Calu3 (cell line): ENCODE measurements at regions not wholly inside any gene's neighbourhood (a gene's known extent, or its start where the extent isn't known, plus 50 kb on each side); places are given as distances from the start of the nearest gene placed in this dataset.
"Not testable (repeated sequence)": the region's sequence is repeated elsewhere in the genome, so short reads cannot be mapped to it uniquely, and the experiment has no call there.

Source experiments
- BruUV-seq: library from RNA; stranded (reverse); fragments of 400-500 nt; replicated peaks from 2 replicates; lab custom pipeline; 2021; lab: Mats Ljungman, UMichigan
- CTCF ChIA-PET: fragments of 300-600 bp; sonication (Branson Sonifier 250); formaldehyde crosslinking; loops from one replicate; lab custom pipeline; 2022; ENCODE audit warnings: antibody characterized with exemption; lab: Charles Lee
- DNase-seq: peaks from one replicate; pipeline ENCODE4 v3.0.0; 2022
- H3K27ac Mint-ChIP-seq: one replicate; pipeline ENCODE4 v1.8.0; 2022; ENCODE audit warnings: mixed read lengths; ENCODE audit not compliant: unreplicated experiment
- H3K27me3 Mint-ChIP-seq: one replicate; pipeline ENCODE4 v1.8.0; 2022; ENCODE audit warnings: mixed read lengths; ENCODE audit not compliant: unreplicated experiment
- H3K36me3 Mint-ChIP-seq: one replicate; pipeline ENCODE4 v1.8.0; 2022; ENCODE audit warnings: mild to moderate bottlenecking, moderate library complexity, mixed read lengths; ENCODE audit not compliant: insufficient read depth, unreplicated experiment
- H3K4me1 Mint-ChIP-seq: one replicate; pipeline ENCODE4 v1.8.0; 2022; ENCODE audit warnings: mild to moderate bottlenecking, low read depth, mixed read lengths; ENCODE audit not compliant: unreplicated experiment
- H3K4me3 Mint-ChIP-seq: one replicate; pipeline ENCODE4 v1.8.0; 2022; ENCODE audit warnings: mild to moderate bottlenecking, low read depth, moderate library complexity, mixed read lengths; ENCODE audit not compliant: unreplicated experiment
- H3K9me3 Mint-ChIP-seq: one replicate; pipeline ENCODE4 v1.8.0; 2022; ENCODE audit warnings: low read depth, mixed read lengths; ENCODE audit not compliant: unreplicated experiment
- CTCF ChIP-seq: fragments of 200-600 bp; IDR thresholded peaks from one replicate; pipeline ENCODE4 v1.8.0; 2022; ENCODE audit warnings: antibody characterized with exemption; ENCODE audit not compliant: unreplicated experiment
- intact Hi-C: fragments of 100-400 bp; cut with micrococcal nuclease; formaldehyde crosslinking; loops from one replicate; pipeline ENCODE4 v1.10.0; 2022; ENCODE audit not compliant: unreplicated experiment

- no peak overlapping the region for H3K4me3 Mint-ChIP-seq
- H3K27me3 Mint-ChIP-seq = peaks cover 19% of the 10 kb centered on the region
- no peak for DNase-seq
- CTCF ChIA-PET = no interaction called here
- no peak overlapping the region for H3K27ac Mint-ChIP-seq
- TF ChIP-seq CTCF = no peak
- no TSS peak for BruUV-seq
- H3K9me3 Mint-ChIP-seq = peaks cover 2% of the 10 kb centered on the region
- H3K36me3 Mint-ChIP-seq = no peaks in the 10 kb centered on the region
- H3K4me1 Mint-ChIP-seq = no peaks in the 10 kb centered on the region
- intact Hi-C loops = no loop called here
Observed at GRCh38 chr10:89980166-89980565, 278.8 kb downstream of the KIF20B start.

GRCh38 chr10:89981891-89982290 is 280.5 kb downstream of the KIF20B start:
- BruUV-seq = no TSS peak
- CTCF ChIA-PET = interaction anchor here (0.7 kb wide), 2 partner anchors 512 to 553 kb away, joined by 3 read pairs; no protein-coding TSS in a partner anchor
- no peaks in the 10 kb centered on the region for H3K4me1 Mint-ChIP-seq
- TF ChIP-seq CTCF = no peak
- DNase-seq = no peak
- intact Hi-C loops = no loop called here
- no peaks in the 10 kb centered on the region for H3K36me3 Mint-ChIP-seq
- H3K4me3 Mint-ChIP-seq = no peak overlapping the region
- H3K27ac Mint-ChIP-seq = no peak overlapping the region
- peaks cover 19% of the 10 kb centered on the region for H3K27me3 Mint-ChIP-seq
- peaks cover 2% of the 10 kb centered on the region for H3K9me3 Mint-ChIP-seq

GRCh38 chr10:89985446-89985845 is 284.1 kb downstream of the KIF20B start:
- CTCF ChIA-PET = no interaction called here
- no peaks in the 10 kb centered on the region for H3K36me3 Mint-ChIP-seq
- no peaks in the 10 kb centered on the region for H3K4me1 Mint-ChIP-seq
- BruUV-seq = no TSS peak
- H3K27ac Mint-ChIP-seq = no peak overlapping the region
- no peak overlapping the region for H3K4me3 Mint-ChIP-seq
- intact Hi-C loops = no loop called here
- H3K27me3 Mint-ChIP-seq = peaks cover 19% of the 10 kb centered on the region
- peaks cover 2% of the 10 kb centered on the region for H3K9me3 Mint-ChIP-seq
- no peak for TF ChIP-seq CTCF
- no peak for DNase-seq

GRCh38 chr10:89988361-89988760 is 287.0 kb downstream of the KIF20B start:
- H3K27me3 Mint-ChIP-seq, H3K36me3 Mint-ChIP-seq, H3K9me3 Mint-ChIP-seq, H3K4me3 Mint-ChIP-seq, intact Hi-C loops, H3K27ac Mint-ChIP-seq, H3K4me1 Mint-ChIP-seq, CTCF ChIA-PET, BruUV-seq, DNase-seq: not testable (repeated sequence)

- H3K36me3 Mint-ChIP-seq = no peaks in the 10 kb centered on the region
- H3K9me3 Mint-ChIP-seq = no peaks in the 10 kb centered on the region
- H3K27me3 Mint-ChIP-seq = no peaks in the 10 kb centered on the region
- no peak overlapping the region for H3K4me3 Mint-ChIP-seq
- no TSS peak for BruUV-seq
- H3K27ac Mint-ChIP-seq = no peak overlapping the region
- intact Hi-C loops = no loop called here
- no peak for DNase-seq
- no peaks in the 10 kb centered on the region for H3K4me1 Mint-ChIP-seq
- no peak for TF ChIP-seq CTCF
- CTCF ChIA-PET = no interaction called here
Observed at GRCh38 chr10:89992575-89992974, 291.2 kb downstream of the KIF20B start.
